Loucy (cell line): ENCODE measurements at regions not wholly inside any gene's neighbourhood (a gene's known extent, or its start where the extent isn't known, plus 50 kb on each side); places are given as distances from the start of the nearest gene placed in this dataset.

Source experiments
- EZH2phosphoT487 ChIP-seq: fragments of 200-600 bp; IDR thresholded peaks from 2 replicates; pipeline ENCODE4 v1.6.1; 2018; ENCODE audit warnings: antibody characterized with exemption, mild to moderate bottlenecking, moderate library complexity, borderline replicate concordance
- TF ChIP-seq, protein P1 (sequence below): fragments of 200-600 bp; sonication (generic); conservative IDR thresholded peaks from 2 replicates; pipeline ENCODE4 v1.5.1; 2014; ENCODE audit warnings: mild to moderate bottlenecking, antibody characterized with exemption, low read length

DNA sequence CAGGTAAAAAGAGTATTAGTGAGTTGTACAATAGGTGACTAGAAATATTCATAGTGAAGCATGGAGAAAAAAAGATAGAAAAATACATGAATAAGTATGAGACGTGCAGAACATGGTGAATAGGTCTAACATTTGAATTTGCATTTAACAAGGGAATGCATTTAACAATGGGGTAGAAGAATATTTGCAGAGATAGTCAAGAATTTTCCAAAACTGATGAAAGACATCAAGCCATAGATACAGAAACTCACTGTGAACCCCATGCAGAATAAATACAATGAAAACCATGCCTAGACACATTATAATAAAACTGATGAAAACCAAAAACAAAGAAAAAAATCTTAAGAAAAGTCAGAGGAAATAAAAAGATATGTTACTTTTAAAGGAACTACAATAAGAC is 184.8 kb downstream of the KTN1 start:
- TF ChIP-seq, protein P1, sequence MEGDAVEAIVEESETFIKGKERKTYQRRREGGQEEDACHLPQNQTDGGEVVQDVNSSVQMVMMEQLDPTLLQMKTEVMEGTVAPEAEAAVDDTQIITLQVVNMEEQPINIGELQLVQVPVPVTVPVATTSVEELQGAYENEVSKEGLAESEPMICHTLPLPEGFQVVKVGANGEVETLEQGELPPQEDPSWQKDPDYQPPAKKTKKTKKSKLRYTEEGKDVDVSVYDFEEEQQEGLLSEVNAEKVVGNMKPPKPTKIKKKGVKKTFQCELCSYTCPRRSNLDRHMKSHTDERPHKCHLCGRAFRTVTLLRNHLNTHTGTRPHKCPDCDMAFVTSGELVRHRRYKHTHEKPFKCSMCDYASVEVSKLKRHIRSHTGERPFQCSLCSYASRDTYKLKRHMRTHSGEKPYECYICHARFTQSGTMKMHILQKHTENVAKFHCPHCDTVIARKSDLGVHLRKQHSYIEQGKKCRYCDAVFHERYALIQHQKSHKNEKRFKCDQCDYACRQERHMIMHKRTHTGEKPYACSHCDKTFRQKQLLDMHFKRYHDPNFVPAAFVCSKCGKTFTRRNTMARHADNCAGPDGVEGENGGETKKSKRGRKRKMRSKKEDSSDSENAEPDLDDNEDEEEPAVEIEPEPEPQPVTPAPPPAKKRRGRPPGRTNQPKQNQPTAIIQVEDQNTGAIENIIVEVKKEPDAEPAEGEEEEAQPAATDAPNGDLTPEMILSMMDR, result no peak
- no peak for TF ChIP-seq EZH2phosphoT487
